Ascending aorta (tissue), 2 donors: ENCODE measurements at regions not wholly inside any gene's neighbourhood (a gene's known extent, or its start where the extent isn't known, plus 50 kb on each side); places are given as distances from the start of the nearest gene placed in this dataset.

ENCODE experiments used
- DNase-seq, 2 donors: peaks; one replicate each; pipeline ENCODE4 v3.0.0-alpha.2; 2019; ENCODE audit warnings: low spot score in 2 of 2
- H3K27ac ChIP-seq, 2 donors: fragments of 200-600 bp; sonication (generic); one replicate each; pipeline ENCODE4 v1.5.1; 2016 to 2017; ENCODE audit warnings: mild to moderate bottlenecking in 1 of 2
- H3K27me3 ChIP-seq: fragments of 200-600 bp; sonication (generic); one replicate; pipeline ENCODE4 v1.5.1; 2017
- H3K36me3 ChIP-seq, 2 donors: fragments of 200-600 bp; sonication (generic); one replicate each; pipeline ENCODE4 v1.5.1; 2016
- H3K4me1 ChIP-seq, 2 donors: fragments of 200-600 bp; sonication (generic); one replicate each; pipeline ENCODE4 v1.5.1; 2016 to 2017; ENCODE audit warnings: mild to moderate bottlenecking in 1 of 2
- H3K4me3 ChIP-seq, 2 donors: fragments of 200-600 bp; sonication (generic); one replicate each; pipeline ENCODE4 v1.5.1; 2016 to 2017; ENCODE audit warnings: mild to moderate bottlenecking in 1 of 2
- H3K9me3 ChIP-seq, 2 donors: fragments of 200-600 bp; sonication (generic); one replicate each; pipeline ENCODE4 v1.5.1; 2016
- CTCF ChIP-seq, 3 experiments: fragments of 200-600 bp in 2 of 3; fragments of 450-650 bp in 1 of 3; sonication (generic) in 2 of 3; IDR thresholded peaks; one replicate each; pipeline ENCODE4 v1.5.1; 2016 to 2019; ENCODE audit warnings: antibody characterized with exemption in 3 of 3, mild to moderate bottlenecking in 1 of 3, moderate library complexity in 1 of 3
- intact Hi-C: fragments of 100-400 bp; cut with DNase I; formaldehyde crosslinking; loops from one replicate; pipeline ENCODE4 v1.15.1; 2023

- Histone ChIP-seq H3K27me3 (no peaks in the 10 kb centered on the region), H3K4me3 (no peak overlapping the region), H3K27ac (no peak overlapping the region), H3K9me3 (no peaks in the 10 kb centered on the region), H3K4me1 (no peaks in the 10 kb centered on the region), H3K36me3 (no peaks in the 10 kb centered on the region)
- no peak for DNase-seq
- intact Hi-C loops: no loop called here
- no peak for TF ChIP-seq CTCF (IDR thresholded peaks at IDR 0.05)
Observed at GRCh38 chr14:27386391-27386790, 788.6 kb upstream of the NOVA1 start.

- H3K4me3 ChIP-seq: no peak overlapping the region
- intact Hi-C loops: no loop called here
- no peaks in the 10 kb centered on the region for H3K9me3 ChIP-seq
- H3K27ac ChIP-seq: no peak overlapping the region
- no peaks in the 10 kb centered on the region for H3K4me1 ChIP-seq
- no peaks in the 10 kb centered on the region for H3K36me3 ChIP-seq
- DNase-seq: no peak
- TF ChIP-seq CTCF (IDR thresholded peaks at IDR 0.05): no peak
- H3K27me3 ChIP-seq: no peaks in the 10 kb centered on the region
Observed at GRCh38 chr14:27387463-27387862, 789.6 kb upstream of the NOVA1 start.

- Histone ChIP-seq H3K27ac (no peak overlapping the region), H3K4me3 (no peak overlapping the region)
- TF ChIP-seq CTCF (IDR thresholded peaks at IDR 0.05): no peak
Observed at GRCh38 chr14:27389402-27389801, 791.6 kb upstream of the NOVA1 start.

GRCh38 chr14:27390155-27390554 is 792.3 kb upstream of the NOVA1 start:
- Histone ChIP-seq H3K27ac (no peak overlapping the region), H3K4me1 (no peaks in the 10 kb centered on the region), H3K36me3 (no peaks in the 10 kb centered on the region), H3K27me3 (no peaks in the 10 kb centered on the region), H3K9me3 (no peaks in the 10 kb centered on the region), H3K4me3 (no peak overlapping the region)
- intact Hi-C loops: no loop called here
- DNase-seq: no peak
- no peak for TF ChIP-seq CTCF (IDR thresholded peaks at IDR 0.05)

More at GRCh38 chr14:27389402-27389801, 791.6 kb upstream of the NOVA1 start:
- H3K36me3 ChIP-seq: no peaks in the 10 kb centered on the region
- H3K27me3 ChIP-seq: no peaks in the 10 kb centered on the region
- DNase-seq: no peak
- intact Hi-C loops: no loop called here
- no peaks in the 10 kb centered on the region for H3K9me3 ChIP-seq
- H3K4me1 ChIP-seq: no peaks in the 10 kb centered on the region

- H3K27me3 ChIP-seq: no peaks in the 10 kb centered on the region
- DNase-seq: no peak
- H3K4me3 ChIP-seq: no peak overlapping the region
- H3K36me3 ChIP-seq: no peaks in the 10 kb centered on the region
- no peak for TF ChIP-seq CTCF (IDR thresholded peaks at IDR 0.05)
- no peaks in the 10 kb centered on the region for H3K9me3 ChIP-seq
- H3K27ac ChIP-seq: no peak overlapping the region
- no peaks in the 10 kb centered on the region for H3K4me1 ChIP-seq
- intact Hi-C loops: no loop called here
Observed at GRCh38 chr14:27391331-27391730, 793.5 kb upstream of the NOVA1 start.

- Histone ChIP-seq H3K27ac (no peak overlapping the region), H3K27me3 (no peaks in the 10 kb centered on the region), H3K4me1 (no peaks in the 10 kb centered on the region), H3K36me3 (no peaks in the 10 kb centered on the region), H3K9me3 (no peaks in the 10 kb centered on the region), H3K4me3 (no peak overlapping the region)
- no peak for TF ChIP-seq CTCF (IDR thresholded peaks at IDR 0.05)
- intact Hi-C loops: no loop called here
- no peak for DNase-seq
Observed at GRCh38 chr14:27392153-27392552, 794.3 kb upstream of the NOVA1 start.
